Natural killer cell (primary cell): ENCODE measurements at regions not wholly inside any gene's neighbourhood (a gene's known extent, or its start where the extent isn't known, plus 50 kb on each side); places are given as distances from the start of the nearest gene placed in this dataset.

Experiments
- ATAC-seq, 3 donors: fragments of 150-1000 bp in 2 of 3; fragments of 200-7000 bp in 1 of 3; cut with Tn5 transposase; 1 replicate in 1 of 3; 2 replicates in 2 of 3; pipeline ENCODE4 v1.10.0; 2021; ENCODE audit warnings: mild to moderate bottlenecking in 2 of 3, moderate library complexity in 2 of 3
- DNase-seq, 2 donors: peaks; one replicate each; pipeline versions ENCODE4 v3.0.0 to v3.0.0-alpha.2; 2013 to 2021; ENCODE audit warnings: mixed read lengths in 1 of 2
- H3K27ac ChIP-seq: one replicate; pipeline ENCODE4 v1.5.1; 2013; ENCODE audit warnings: mild to moderate bottlenecking, low read length
- H3K27me3 ChIP-seq: one replicate; pipeline ENCODE4 v1.6.1; 2013; ENCODE audit warnings: low read length; ENCODE audit not compliant: control insufficient read depth, insufficient read depth
- H3K36me3 ChIP-seq: one replicate; pipeline ENCODE4 v1.6.1; 2013; ENCODE audit warnings: low read length; ENCODE audit not compliant: control insufficient read depth, insufficient read depth
- H3K4me1 ChIP-seq: one replicate; pipeline ENCODE4 v1.6.1; 2013; ENCODE audit warnings: low read length; ENCODE audit not compliant: control insufficient read depth, insufficient read depth
- H3K4me3 ChIP-seq: one replicate; pipeline ENCODE4 v1.5.1; 2013; ENCODE audit warnings: low read length
- H3K9me3 ChIP-seq: one replicate; pipeline ENCODE4 v1.6.1; 2013; ENCODE audit warnings: low read length; ENCODE audit not compliant: control insufficient read depth, insufficient read depth
- H3K27ac Mint-ChIP-seq, 2 donors: one replicate each; pipeline ENCODE4 v1.8.0; 2022; ENCODE audit warnings: mild to moderate bottlenecking in 2 of 2, mixed read lengths in 2 of 2, moderate library complexity in 1 of 2
- H3K27me3 Mint-ChIP-seq, 2 donors: one replicate each; pipeline ENCODE4 v1.8.0; 2022; ENCODE audit warnings: low read depth in 2 of 2, mixed read lengths in 2 of 2
- H3K36me3 Mint-ChIP-seq: one replicate; pipeline ENCODE4 v1.8.0; 2022; ENCODE audit warnings: mixed read lengths
- H3K4me1 Mint-ChIP-seq, 2 donors: one replicate each; pipeline ENCODE4 v1.8.0; 2022; ENCODE audit warnings: mixed read lengths in 2 of 2
- H3K4me3 Mint-ChIP-seq: one replicate; pipeline ENCODE4 v1.8.0; 2022; ENCODE audit warnings: mild to moderate bottlenecking, moderate library complexity, mixed read lengths
- H3K9me3 Mint-ChIP-seq, 2 donors: one replicate each; pipeline ENCODE4 v1.8.0; 2022; ENCODE audit warnings: mixed read lengths in 2 of 2
- CTCF ChIP-seq: fragments of 200-600 bp; IDR thresholded peaks from one replicate; pipeline ENCODE4 v1.8.0; 2022; ENCODE audit warnings: antibody characterized with exemption
- WGBS: methylation state at CpG from one replicate; pipeline ENCODE4 v1.1.7; 2013; ENCODE audit warnings: missing lambda C conversion rate; ENCODE audit not compliant: insufficient coverage; 5-methylcytosine and 5-hydroxymethylcytosine counted together
- intact Hi-C: fragments of 100-400 bp; cut with micrococcal nuclease; formaldehyde crosslinking; loops from one replicate; pipeline ENCODE4 v1.14.2; 2022

- H3K27me3 Mint-ChIP-seq: no peaks in the 10 kb centered on the region
- intact Hi-C loops: no loop called here
- ATAC-seq (no peak), DNase-seq (no peak)
- Histone ChIP-seq H3K27ac (no peak overlapping the region), H3K4me1 (no peaks in the 10 kb centered on the region), H3K27me3 (no peaks in the 10 kb centered on the region), H3K36me3 (no peaks in the 10 kb centered on the region), H3K4me3 (no peak overlapping the region), H3K9me3 (no peaks in the 10 kb centered on the region)
- no peak overlapping the region for H3K27ac Mint-ChIP-seq
- no peaks in the 10 kb centered on the region for H3K36me3 Mint-ChIP-seq
- TF ChIP-seq CTCF: no peak
- 74% methylated on average over 4 of the region's 5 CpGs for WGBS
- H3K4me3 Mint-ChIP-seq: no peak overlapping the region
- H3K4me1 Mint-ChIP-seq: no peaks in the 10 kb centered on the region
- H3K9me3 Mint-ChIP-seq: no peaks in the 10 kb centered on the region
Measured at GRCh38 chr18:10239991-10240634, 214.3 kb upstream of the APCDD1 start.

- no peaks in the 10 kb centered on the region for H3K4me1 Mint-ChIP-seq
- no peak overlapping the region for H3K27ac ChIP-seq
- H3K27me3 ChIP-seq: no peaks in the 10 kb centered on the region
- H3K27ac Mint-ChIP-seq: no peak overlapping the region
- H3K4me3 ChIP-seq: no peak overlapping the region
- DNase-seq: no peak
- intact Hi-C loops: no loop called here
- whole genome bisulfite sequencing: 96% methylated on average over 2 of the region's 2 CpGs
- H3K9me3 Mint-ChIP-seq: no peaks in the 10 kb centered on the region
- no peak for ATAC-seq
- no peak for TF ChIP-seq CTCF
- H3K36me3 ChIP-seq: no peaks in the 10 kb centered on the region
- H3K36me3 Mint-ChIP-seq: no peaks in the 10 kb centered on the region
- no peak overlapping the region for H3K4me3 Mint-ChIP-seq
- H3K4me1 ChIP-seq: no peaks in the 10 kb centered on the region
- no peaks in the 10 kb centered on the region for H3K27me3 Mint-ChIP-seq
- no peaks in the 10 kb centered on the region for H3K9me3 ChIP-seq
Measured at GRCh38 chr18:10240973-10241372, 213.5 kb upstream of the APCDD1 start.

GRCh38 chr18:10241579-10241978 is 212.9 kb upstream of the APCDD1 start:
- Mint-ChIP-seq H3K36me3 (no peaks in the 10 kb centered on the region), H3K27ac (no peak overlapping the region), H3K4me1 (no peaks in the 10 kb centered on the region), H3K9me3 (no peaks in the 10 kb centered on the region), H3K27me3 (no peaks in the 10 kb centered on the region), H3K4me3 (no peak overlapping the region)
- intact Hi-C loops: no loop called here
- no peak overlapping the region for H3K27ac ChIP-seq
- ATAC-seq: no peak
- no peak for TF ChIP-seq CTCF
- H3K36me3 ChIP-seq: no peaks in the 10 kb centered on the region
- H3K9me3 ChIP-seq: no peaks in the 10 kb centered on the region
- no peaks in the 10 kb centered on the region for H3K27me3 ChIP-seq
- 73% methylated on average over 1 of the region's 1 CpG for WGBS
- H3K4me3 ChIP-seq: no peak overlapping the region
- DNase-seq: no peak
- no peaks in the 10 kb centered on the region for H3K4me1 ChIP-seq
